HG03139 (cell line): ENCODE measurements at regions not wholly inside any gene's neighbourhood (a gene's known extent, or its start where the extent isn't known, plus 50 kb on each side); places are given as distances from the start of the nearest gene placed in this dataset.

Experiments
- ATAC-seq: cut with Tn5 transposase; IDR thresholded peaks from one replicate; pipeline ENCODE4 v1.9.1; 2021; ENCODE audit not compliant: unreplicated experiment

DNA sequence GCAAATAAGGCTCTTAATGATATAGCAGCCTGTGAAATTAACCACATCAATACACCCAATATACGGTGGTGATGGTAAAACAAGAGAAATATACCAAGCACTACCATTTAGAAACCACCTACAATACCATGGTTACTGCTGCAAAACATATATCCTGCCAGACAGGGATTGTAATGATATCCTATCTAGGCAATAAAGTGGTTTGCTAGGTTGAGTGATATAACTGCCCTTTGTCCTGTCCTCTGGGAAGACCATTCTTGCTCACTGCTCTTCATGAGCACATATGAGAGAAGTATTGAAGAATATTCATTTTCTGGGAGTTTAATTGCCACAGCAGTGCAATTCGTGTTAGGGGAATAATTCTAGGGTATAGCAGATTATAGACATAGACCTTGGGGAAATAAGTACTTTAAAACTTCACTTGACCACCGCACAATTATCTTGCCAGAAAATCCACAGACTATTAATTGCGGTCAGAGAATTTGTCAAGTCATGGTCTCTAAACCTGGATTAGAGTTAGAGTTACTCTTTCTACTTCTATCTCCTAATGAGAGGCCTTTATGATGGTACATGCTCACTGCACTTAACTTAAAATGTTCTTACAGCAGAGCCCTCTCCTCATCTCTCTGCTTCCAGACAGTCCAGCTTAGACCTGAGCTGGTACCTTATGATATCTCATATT lies 413.0 kb downstream of the ZNF608 start:
- ATAC-seq = no peak

GRCh38 chr5:124332273-124332672 lies 414.2 kb downstream of the ZNF608 start:
- ATAC-seq = no peak

GRCh38 chr5:124330595-124331220 lies 415.7 kb downstream of the ZNF608 start:
- no peak for ATAC-seq

DNA sequence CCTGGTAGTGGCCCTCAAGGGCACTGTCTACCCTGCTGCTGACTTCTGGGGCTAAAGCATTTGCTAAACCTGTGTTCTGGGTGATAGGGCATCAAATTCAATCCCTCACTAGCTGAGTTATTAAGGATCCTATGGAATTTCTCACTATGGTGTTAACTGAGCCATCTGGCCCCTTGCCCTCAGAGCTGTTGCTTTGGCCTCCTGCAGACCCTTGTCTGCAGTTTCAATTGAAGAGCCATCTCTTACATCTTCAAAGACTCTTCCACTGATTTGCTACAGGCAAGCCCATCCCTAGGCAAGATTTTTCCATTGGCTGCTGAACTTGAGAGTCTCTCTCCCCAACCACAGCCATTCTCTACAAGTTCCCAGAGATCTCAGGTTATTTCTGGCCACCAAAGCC lies 418.2 kb downstream of the ZNF608 start:
- no peak for ATAC-seq

- ATAC-seq = no peak
Observed at GRCh38 chr5:124318661-124319060, 427.8 kb downstream of the ZNF608 start.

GRCh38 chr5:124317451-124317850 lies 429.0 kb downstream of the ZNF608 start:
- ATAC-seq = no peak

DNA sequence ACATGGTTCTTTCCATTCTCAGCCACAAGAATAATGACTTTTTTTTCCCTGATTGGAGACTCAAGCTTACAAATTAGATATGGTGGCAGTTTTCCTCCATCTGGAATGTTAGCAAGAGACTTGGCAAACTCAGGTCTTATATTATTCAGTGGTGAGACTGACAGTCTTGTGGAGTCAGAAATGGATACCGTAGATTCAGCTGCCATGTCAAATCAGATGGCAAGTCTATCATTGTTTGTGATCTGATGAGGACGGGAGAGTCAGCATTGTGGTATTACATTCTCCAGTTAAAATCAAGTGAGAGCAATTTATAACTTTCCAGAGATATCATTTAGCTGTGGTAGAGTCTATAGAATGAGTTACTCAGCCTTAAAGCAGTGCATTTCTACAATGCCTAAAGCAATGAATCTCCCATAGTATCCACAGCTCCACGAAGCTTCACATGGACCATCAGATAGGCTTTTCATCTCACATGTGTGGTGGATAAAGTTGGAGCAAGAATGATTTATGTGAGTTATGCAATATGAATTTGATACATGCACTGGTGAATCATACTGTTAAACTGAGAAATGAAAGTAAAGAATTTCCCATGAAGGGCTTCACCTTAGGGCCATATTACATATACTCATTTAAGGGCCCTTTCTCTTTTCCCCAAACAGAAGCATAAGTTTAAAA lies 430.6 kb downstream of the ZNF608 start:
- ATAC-seq = no peak

DNA sequence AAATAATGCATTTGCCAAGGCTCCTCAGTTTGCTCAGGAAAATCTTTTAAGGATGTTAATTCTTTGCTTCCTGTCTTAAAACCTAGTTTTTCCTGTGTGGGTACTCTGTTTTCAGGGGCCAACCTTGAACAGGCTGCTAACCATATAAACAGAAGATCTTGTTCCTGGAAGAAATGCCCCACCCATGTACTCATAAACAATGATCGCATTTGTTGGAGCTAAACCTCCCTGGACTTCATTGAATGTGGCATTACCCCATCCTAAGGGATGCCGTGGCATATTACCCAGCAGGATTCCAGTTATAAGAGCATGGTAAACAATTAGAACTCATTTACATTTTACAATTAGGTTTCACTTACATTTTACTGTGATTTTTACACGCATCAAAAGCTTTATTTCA lies 436.0 kb downstream of the ZNF608 start:
- no peak for ATAC-seq

DNA sequence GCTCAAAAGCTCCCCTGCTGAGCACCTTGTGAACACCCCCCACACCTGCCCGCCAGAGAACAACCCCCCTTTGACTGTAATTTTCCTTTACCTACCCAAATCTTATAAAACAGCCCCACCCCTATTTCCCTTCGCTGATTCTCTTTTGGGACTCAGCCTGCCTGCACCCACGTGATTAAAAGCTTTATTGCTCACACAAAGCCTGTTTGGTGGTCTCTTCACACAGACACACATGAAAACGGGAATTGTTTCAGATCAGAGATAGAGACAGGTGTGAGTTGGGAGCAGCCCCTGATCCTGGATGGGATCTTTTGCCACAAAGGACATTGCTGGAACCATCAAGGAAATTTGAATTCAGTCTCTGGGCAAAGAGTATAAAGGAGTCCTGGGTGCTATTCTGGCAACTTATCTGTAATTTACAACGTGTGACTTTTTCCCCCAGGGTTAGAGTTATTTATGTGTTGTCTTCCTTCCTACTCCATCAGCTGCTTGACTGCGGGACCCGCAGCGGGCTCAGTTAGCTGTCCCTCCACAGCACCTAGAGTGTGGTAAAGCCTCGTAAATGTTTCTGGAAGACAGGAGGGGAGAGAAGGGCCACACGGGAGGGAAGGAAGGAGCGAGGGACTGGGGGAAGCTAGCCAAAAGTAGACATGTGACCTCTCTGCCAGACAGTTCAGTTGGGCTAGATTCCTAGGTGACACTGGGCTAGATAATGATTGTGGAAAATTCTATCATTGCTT lies 437.0 kb downstream of the ZNF608 start:
- ATAC-seq = no peak

GRCh38 chr5:124303366-124303765 lies 443.1 kb downstream of the ZNF608 start:
- ATAC-seq = no peak

GRCh38 chr5:124302533-124302932 lies 443.9 kb downstream of the ZNF608 start:
- ATAC-seq = no peak

GRCh38 chr5:124301850-124302249 lies 444.6 kb downstream of the ZNF608 start:
- no peak for ATAC-seq

- ATAC-seq = no peak
Observed at GRCh38 chr5:124300815-124301621, 445.4 kb downstream of the ZNF608 start.

- ATAC-seq = no peak
Observed at GRCh38 chr5:124297826-124298225, 448.6 kb downstream of the ZNF608 start.

- no peak for ATAC-seq
Observed at GRCh38 chr5:124292322-124292855, 454.1 kb downstream of the ZNF608 start.

- ATAC-seq = no peak
Observed at GRCh38 chr5:124289641-124290311, 456.7 kb downstream of the ZNF608 start.

DNA sequence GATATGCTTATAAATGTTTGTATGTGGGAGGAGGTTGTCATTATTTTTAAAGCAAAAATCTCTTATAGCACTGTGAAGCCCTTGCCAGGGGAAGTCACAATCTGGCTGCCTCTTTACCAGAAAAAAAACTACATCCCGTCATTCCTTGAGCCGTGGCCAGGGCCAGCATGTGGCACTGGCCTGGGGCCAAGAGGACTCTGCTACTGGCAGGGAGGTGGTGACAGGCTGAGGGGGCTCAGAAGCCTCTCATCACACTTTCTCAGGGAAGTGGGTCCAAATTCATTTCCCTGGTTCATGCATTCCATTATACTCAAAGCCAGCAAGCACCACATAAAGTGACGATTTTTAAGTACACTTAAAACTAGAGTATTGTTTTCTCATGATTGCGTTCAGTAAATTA lies 457.3 kb downstream of the ZNF608 start:
- ATAC-seq = no peak

DNA sequence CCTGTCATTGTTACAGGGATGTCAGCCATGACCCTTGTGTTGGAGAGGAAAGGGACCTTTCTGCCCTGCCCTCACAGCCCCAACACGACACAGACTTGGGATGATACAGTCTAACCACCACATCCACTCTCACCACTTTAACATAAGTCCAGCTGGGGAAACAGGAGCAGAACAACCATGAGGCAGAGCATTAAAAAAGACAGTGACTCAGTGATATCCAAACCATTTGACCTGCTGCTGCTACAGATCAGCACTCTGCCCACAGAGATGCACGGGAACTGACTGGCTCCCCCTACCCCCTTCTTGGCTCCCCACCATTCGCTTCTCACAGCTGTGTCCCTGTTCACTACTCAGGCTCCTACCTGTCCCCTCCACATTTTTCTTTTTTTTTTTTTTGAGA lies 458.6 kb downstream of the ZNF608 start:
- no peak for ATAC-seq

DNA sequence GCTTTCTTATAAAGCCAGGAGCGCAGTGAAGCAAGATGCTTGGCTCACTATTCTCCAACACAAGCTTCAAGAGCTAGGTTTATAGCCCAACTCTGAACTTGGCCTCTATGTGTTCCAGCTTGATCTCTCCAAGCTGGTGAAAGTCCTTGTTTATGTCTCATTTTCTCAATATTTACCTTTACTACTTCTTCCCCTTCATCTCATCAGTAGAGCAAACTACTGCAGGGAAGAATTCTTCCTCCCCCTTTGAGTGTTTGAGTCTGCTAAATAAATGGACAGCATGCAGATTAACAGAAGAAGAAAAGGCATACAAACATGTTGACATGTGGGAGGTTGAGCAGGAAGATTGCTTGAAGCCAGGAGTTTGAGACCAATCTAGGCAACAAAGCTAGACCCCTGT lies 460.7 kb downstream of the ZNF608 start:
- no peak for ATAC-seq

- no peak for ATAC-seq
Observed at GRCh38 chr5:124285071-124285470, 461.4 kb downstream of the ZNF608 start.
